Glutamatergic neuron (in vitro differentiated cells): ENCODE measurements at regions not wholly inside any gene's neighbourhood (a gene's known extent, or its start where the extent isn't known, plus 50 kb on each side); places are given as distances from the start of the nearest gene placed in this dataset.

Experiments used
- DNase-seq: peaks from one replicate; pipeline ENCODE4 v3.0.0; 2022
- H3K27ac Mint-ChIP-seq: one replicate; pipeline ENCODE4 v1.8.0; 2020; ENCODE audit warnings: mild to moderate bottlenecking, mixed read lengths, inconsistent platforms; ENCODE audit not compliant: unreplicated experiment
- H3K27me3 Mint-ChIP-seq: one replicate; pipeline ENCODE4 v1.8.0; 2020; ENCODE audit warnings: mild to moderate bottlenecking, moderate library complexity, mixed read lengths, inconsistent platforms; ENCODE audit not compliant: unreplicated experiment
- H3K36me3 Mint-ChIP-seq: one replicate; pipeline ENCODE4 v1.8.0; 2020; ENCODE audit warnings: mild to moderate bottlenecking, mixed read lengths, inconsistent platforms; ENCODE audit not compliant: unreplicated experiment
- H3K4me1 Mint-ChIP-seq: one replicate; pipeline ENCODE4 v1.8.0; 2020; ENCODE audit warnings: mild to moderate bottlenecking, low read depth, mixed read lengths, inconsistent platforms; ENCODE audit not compliant: unreplicated experiment
- H3K4me3 Mint-ChIP-seq: one replicate; pipeline ENCODE4 v1.8.0; 2020; ENCODE audit warnings: mild to moderate bottlenecking, mixed read lengths, inconsistent platforms; ENCODE audit not compliant: unreplicated experiment
- H3K9me3 Mint-ChIP-seq: one replicate; pipeline ENCODE4 v1.8.0; 2020; ENCODE audit warnings: mild to moderate bottlenecking, moderate library complexity, mixed read lengths, inconsistent platforms; ENCODE audit not compliant: unreplicated experiment
- TF ChIP-seq, protein P1 (sequence below): fragments of 200-600 bp; sonication (generic); IDR thresholded peaks from one replicate; pipeline ENCODE4 v1.5.0; 2021; ENCODE audit not compliant: partially characterized antibody, unreplicated experiment

DNA sequence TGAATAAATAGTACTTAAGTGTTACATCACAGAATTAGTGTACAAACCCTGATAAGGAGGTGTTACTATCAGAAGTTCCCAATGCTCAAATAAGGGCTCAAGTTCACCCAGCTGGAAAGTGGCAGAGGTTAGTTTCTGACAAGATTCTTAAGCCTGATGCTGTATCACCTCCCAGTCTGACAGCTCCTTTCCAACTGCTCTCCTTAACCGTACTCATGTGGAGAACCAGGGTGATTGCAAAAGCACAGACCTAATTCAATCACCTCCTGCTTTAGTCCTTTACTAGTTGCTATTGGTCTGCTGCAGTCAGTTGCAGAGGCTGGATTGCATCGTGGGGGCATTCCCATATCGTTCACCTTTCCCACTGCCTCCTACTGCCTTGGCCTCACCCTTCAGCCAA lies 100.4 kb upstream of the ZNF618 start:
- H3K27me3 Mint-ChIP-seq = no peaks in the 10 kb centered on the region
- no peak overlapping the region for H3K4me3 Mint-ChIP-seq
- H3K9me3 Mint-ChIP-seq = no peaks in the 10 kb centered on the region
- no peaks in the 10 kb centered on the region for H3K36me3 Mint-ChIP-seq
- DNase-seq = no peak
- H3K27ac Mint-ChIP-seq = no peak overlapping the region
- TF ChIP-seq, protein P1, sequence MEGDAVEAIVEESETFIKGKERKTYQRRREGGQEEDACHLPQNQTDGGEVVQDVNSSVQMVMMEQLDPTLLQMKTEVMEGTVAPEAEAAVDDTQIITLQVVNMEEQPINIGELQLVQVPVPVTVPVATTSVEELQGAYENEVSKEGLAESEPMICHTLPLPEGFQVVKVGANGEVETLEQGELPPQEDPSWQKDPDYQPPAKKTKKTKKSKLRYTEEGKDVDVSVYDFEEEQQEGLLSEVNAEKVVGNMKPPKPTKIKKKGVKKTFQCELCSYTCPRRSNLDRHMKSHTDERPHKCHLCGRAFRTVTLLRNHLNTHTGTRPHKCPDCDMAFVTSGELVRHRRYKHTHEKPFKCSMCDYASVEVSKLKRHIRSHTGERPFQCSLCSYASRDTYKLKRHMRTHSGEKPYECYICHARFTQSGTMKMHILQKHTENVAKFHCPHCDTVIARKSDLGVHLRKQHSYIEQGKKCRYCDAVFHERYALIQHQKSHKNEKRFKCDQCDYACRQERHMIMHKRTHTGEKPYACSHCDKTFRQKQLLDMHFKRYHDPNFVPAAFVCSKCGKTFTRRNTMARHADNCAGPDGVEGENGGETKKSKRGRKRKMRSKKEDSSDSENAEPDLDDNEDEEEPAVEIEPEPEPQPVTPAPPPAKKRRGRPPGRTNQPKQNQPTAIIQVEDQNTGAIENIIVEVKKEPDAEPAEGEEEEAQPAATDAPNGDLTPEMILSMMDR = no peak
- no peaks in the 10 kb centered on the region for H3K4me1 Mint-ChIP-seq

DNA sequence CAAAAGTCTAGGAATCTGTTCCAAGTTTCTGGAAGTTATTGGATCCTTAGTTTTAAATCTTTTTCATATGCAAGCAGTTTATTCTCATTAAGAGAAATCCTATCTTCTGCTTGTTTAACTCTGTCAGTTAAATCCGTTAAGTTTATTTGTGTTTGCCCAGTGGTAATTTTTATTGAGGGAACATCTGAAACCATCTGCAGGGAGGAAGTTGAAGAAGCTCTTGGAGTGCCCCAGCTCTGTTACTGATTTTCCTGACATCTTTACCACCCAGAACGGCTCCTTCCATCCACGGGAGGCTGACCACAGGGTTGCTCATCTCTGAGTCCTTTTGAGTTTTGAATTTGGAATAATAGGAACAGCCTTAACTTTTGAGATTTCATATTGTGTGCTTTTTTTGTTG lies 99.9 kb upstream of the ZNF618 start:
- H3K9me3 Mint-ChIP-seq = no peaks in the 10 kb centered on the region
- no peak for DNase-seq
- no peak overlapping the region for H3K27ac Mint-ChIP-seq
- TF ChIP-seq, protein P1 = no peak
- no peaks in the 10 kb centered on the region for H3K36me3 Mint-ChIP-seq
- H3K4me1 Mint-ChIP-seq = no peaks in the 10 kb centered on the region
- peaks cover under 1% of the 10 kb centered on the region for H3K27me3 Mint-ChIP-seq
- no peak overlapping the region for H3K4me3 Mint-ChIP-seq

DNA sequence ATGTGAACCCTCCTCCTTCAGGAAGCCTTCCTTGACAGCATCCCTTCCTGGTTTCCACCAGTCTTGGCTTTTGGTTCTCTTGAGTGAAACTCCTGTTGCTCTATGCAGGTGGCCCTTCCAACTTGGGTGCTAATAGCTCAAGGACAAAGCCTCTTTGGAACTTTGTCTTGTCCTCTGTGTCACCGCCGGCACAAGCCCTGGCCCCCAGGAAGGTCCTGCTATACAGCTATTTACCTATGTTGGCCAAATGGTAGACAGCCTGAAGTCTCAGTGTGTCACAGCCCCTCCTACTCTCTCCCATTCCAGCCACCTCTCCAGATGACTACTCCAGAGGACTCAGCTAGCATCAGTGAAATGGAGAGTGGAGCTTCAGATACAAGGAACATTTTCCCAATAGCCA lies 94.7 kb upstream of the ZNF618 start:
- Mint-ChIP-seq H3K4me3 (no peak overlapping the region), H3K9me3 (no peaks in the 10 kb centered on the region), H3K27ac (no peak overlapping the region), H3K27me3 (peaks cover 12% of the 10 kb centered on the region), H3K36me3 (no peaks in the 10 kb centered on the region), H3K4me1 (no peaks in the 10 kb centered on the region)
- TF ChIP-seq, protein P1 = no peak
- no peak for DNase-seq

DNA sequence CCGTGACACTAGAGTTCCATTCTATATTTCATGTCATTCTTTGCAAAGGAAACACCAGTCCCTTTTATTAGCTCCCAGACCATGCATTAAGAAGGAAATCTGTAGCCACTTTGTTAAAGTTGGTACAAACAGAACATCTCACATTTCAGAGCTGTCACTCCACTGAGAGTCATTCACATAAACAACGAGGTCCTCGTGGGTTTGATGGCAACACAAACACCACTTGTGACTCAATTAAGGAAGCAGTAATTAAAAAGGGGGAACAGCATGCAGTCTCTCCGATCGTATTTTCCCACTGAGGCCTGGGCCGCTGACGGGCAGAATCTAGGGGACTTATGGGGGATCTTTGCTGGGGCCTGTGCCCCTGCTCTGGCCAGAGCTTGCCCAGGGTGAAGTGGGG lies 94.2 kb upstream of the ZNF618 start:
- TF ChIP-seq, protein P1 = no peak
- Mint-ChIP-seq H3K4me1 (no peaks in the 10 kb centered on the region), H3K27me3 (peaks cover 12% of the 10 kb centered on the region), H3K4me3 (no peak overlapping the region), H3K9me3 (no peaks in the 10 kb centered on the region), H3K36me3 (no peaks in the 10 kb centered on the region), H3K27ac (no peak overlapping the region)
- no peak for DNase-seq

DNA sequence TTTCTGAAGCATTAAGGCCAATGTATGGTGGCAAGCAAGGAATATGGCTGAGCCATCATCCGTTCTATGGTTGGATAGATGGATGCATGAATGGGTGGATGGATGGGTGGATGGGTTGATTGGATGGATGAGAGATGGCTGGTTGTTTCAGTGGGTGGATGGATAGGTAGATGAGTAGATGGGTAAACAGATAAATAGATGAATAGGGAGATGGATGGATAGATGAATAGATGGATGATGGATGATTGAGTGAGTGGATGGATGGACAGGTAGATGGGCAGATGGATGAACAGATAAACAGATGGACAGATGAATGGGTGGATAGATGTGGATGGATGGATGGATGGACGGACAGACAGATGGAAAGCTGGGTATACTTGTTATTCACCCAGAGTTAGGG lies 92.6 kb upstream of the ZNF618 start:
- Mint-ChIP-seq H3K27me3 (peaks cover 12% of the 10 kb centered on the region), H3K4me3 (no peak overlapping the region), H3K4me1 (no peaks in the 10 kb centered on the region)

More for the DNA sequence above, 92.6 kb upstream of the ZNF618 start:
- Mint-ChIP-seq H3K9me3 (no peaks in the 10 kb centered on the region), H3K27ac (no peak overlapping the region), H3K36me3 (no peaks in the 10 kb centered on the region)
- no peak for DNase-seq
- TF ChIP-seq, protein P1 = no peak
